ENCODE measurements at regions not wholly inside any gene's neighbourhood (a gene's known extent, or its start where the extent isn't known, plus 50 kb on each side); places are given as distances from the start of the nearest gene placed in this dataset.

GRCh38 chr14:62599616-62600385 lies 445.5 kb downstream of the KCNH5 start:
- no peak for DNase-seq

- no peak for DNase-seq
Measured at GRCh38 chr14:62602712-62603111, 442.5 kb downstream of the KCNH5 start.

GRCh38 chr14:62604524-62604923 lies 440.7 kb downstream of the KCNH5 start:
- no peak for DNase-seq

GRCh38 chr14:62614122-62614521 lies 431.1 kb downstream of the KCNH5 start:
- no peak for DNase-seq

GRCh38 chr14:62616668-62617067 lies 428.6 kb downstream of the KCNH5 start:
- DNase-seq = no peak

GRCh38 chr14:62626416-62626815 lies 418.8 kb downstream of the KCNH5 start:
- DNase-seq = no peak

GRCh38 chr14:62629176-62629725 lies 416.0 kb downstream of the KCNH5 start:
- no peak for DNase-seq

- no peak for DNase-seq
Measured at GRCh38 chr14:62631176-62631575, 414.1 kb downstream of the KCNH5 start.

GRCh38 chr14:62632771-62633170 lies 412.5 kb downstream of the KCNH5 start:
- DNase-seq = no peak

GRCh38 chr14:62645649-62646048 lies 399.6 kb downstream of the KCNH5 start:
- DNase-seq = no peak

Measured in CD4-positive, alpha-beta T cell treated with Interleukin-15 for 1 hour (primary cell).